Small intestine (tissue), 7 donors: ENCODE measurements at regions not wholly inside any gene's neighbourhood (a gene's known extent, or its start where the extent isn't known, plus 50 kb on each side); places are given as distances from the start of the nearest gene placed in this dataset.

Source experiments
- DNase-seq, 2 donors: peaks; one replicate each; pipeline versions ENCODE4 v3.0.0 to v3.0.0-alpha.2; 2013
- FAIRE-seq: peaks from 2 replicates; lab custom pipeline; 2012; peaks lifted over from hg19 to GRCh38; lab: Jason Lieb, UNC
- H3K27ac ChIP-seq, 3 donors: one replicate each; pipeline ENCODE4 v1.5.1; 2013; ENCODE audit warnings: low read length in 2 of 3, mild to moderate bottlenecking in 2 of 3, control low read depth in 1 of 3, inconsistent platforms in 1 of 3, low read depth in 1 of 3, moderate library complexity in 1 of 3
- H3K27me3 ChIP-seq, 3 donors: one replicate each; pipeline ENCODE4 v1.6.1; 2013; ENCODE audit warnings: low read length in 3 of 3, inconsistent platforms in 1 of 3; ENCODE audit not compliant: control insufficient read depth in 3 of 3, insufficient read depth in 3 of 3
- H3K36me3 ChIP-seq, 3 donors: one replicate each; pipeline ENCODE4 v1.6.1; 2013; ENCODE audit warnings: low read length in 3 of 3, inconsistent platforms in 1 of 3, low read depth in 1 of 3, mild to moderate bottlenecking in 1 of 3, moderate library complexity in 1 of 3; ENCODE audit not compliant: control insufficient read depth in 3 of 3, insufficient read depth in 2 of 3
- H3K4me1 ChIP-seq, 3 donors: one replicate each; pipeline ENCODE4 v1.6.1; 2013; ENCODE audit warnings: low read length in 2 of 3, inconsistent platforms in 1 of 3, low read depth in 1 of 3, mild to moderate bottlenecking in 1 of 3, moderate library complexity in 1 of 3; ENCODE audit not compliant: control insufficient read depth in 3 of 3, insufficient read depth in 2 of 3
- H3K4me3 ChIP-seq, 3 donors: one replicate each; pipeline ENCODE4 v1.5.1; 2013; ENCODE audit warnings: low read length in 3 of 3, control low read depth in 1 of 3, inconsistent platforms in 1 of 3, low read depth in 1 of 3, mild to moderate bottlenecking in 1 of 3, moderate library complexity in 1 of 3
- H3K9me3 ChIP-seq, 2 donors: one replicate each; pipeline ENCODE4 v1.6.1; 2013; ENCODE audit warnings: low read depth in 1 of 2, low read length in 1 of 2; ENCODE audit not compliant: control insufficient read depth in 2 of 2, insufficient read depth in 1 of 2
- WGBS, 3 donors: extraction: QIAGEN DNeasy Blood & Tissue Kit; methylation state at CpG; one replicate each; pipeline ENCODE4 v1.1.7; 2013; 5-methylcytosine and 5-hydroxymethylcytosine counted together
- donor health status: healthy with polysubstance abuse.
- donor health status: control.
- donor health status: control.
- donor health status: Bipolar disorder and iron deficiency.
- donor health status: healthy.

- no peak overlapping the region for H3K27ac ChIP-seq
- H3K9me3 ChIP-seq: no peaks in the 10 kb centered on the region
- DNase-seq: no peak
- H3K36me3 ChIP-seq: no peaks in the 10 kb centered on the region
- H3K27me3 ChIP-seq: no peaks in the 10 kb centered on the region
- no peak overlapping the region for H3K4me3 ChIP-seq
- FAIRE-seq: peak; percentile 41
- H3K4me1 ChIP-seq: no peaks in the 10 kb centered on the region
Measured at GRCh38 chrX:43087830-43088229, 309.9 kb upstream of the PPP1R2C start.

GRCh38 chrX:43096830-43097229, 318.9 kb upstream of the PPP1R2C start:
- H3K36me3 ChIP-seq: no peaks in the 10 kb centered on the region
- no peak overlapping the region for H3K4me3 ChIP-seq
- no peaks in the 10 kb centered on the region for H3K27me3 ChIP-seq
- H3K27ac ChIP-seq: no peak overlapping the region
- FAIRE-seq (no peak), DNase-seq (no peak)
- no peaks in the 10 kb centered on the region for H3K4me1 ChIP-seq
- no peaks in the 10 kb centered on the region for H3K9me3 ChIP-seq
- WGBS, 3 donors: 43 to 76% (median 45%) methylated on average over 2 of the region's 2 CpGs

- H3K27ac ChIP-seq: no peak overlapping the region
- H3K9me3 ChIP-seq: peaks cover 0 to 3% of the 10 kb centered on the region in 2 donors
- H3K27me3 ChIP-seq: no peaks in the 10 kb centered on the region
- H3K4me3 ChIP-seq: no peak overlapping the region
- no peak for FAIRE-seq
- no peaks in the 10 kb centered on the region for H3K36me3 ChIP-seq
- no peak for DNase-seq
- 76 to 81% (median 78%) methylated on average over 5 of the region's 5 CpGs for WGBS, 3 donors
- no peaks in the 10 kb centered on the region for H3K4me1 ChIP-seq
Measured at GRCh38 chrX:43106009-43106408, 328.0 kb upstream of the PPP1R2C start.

DNA sequence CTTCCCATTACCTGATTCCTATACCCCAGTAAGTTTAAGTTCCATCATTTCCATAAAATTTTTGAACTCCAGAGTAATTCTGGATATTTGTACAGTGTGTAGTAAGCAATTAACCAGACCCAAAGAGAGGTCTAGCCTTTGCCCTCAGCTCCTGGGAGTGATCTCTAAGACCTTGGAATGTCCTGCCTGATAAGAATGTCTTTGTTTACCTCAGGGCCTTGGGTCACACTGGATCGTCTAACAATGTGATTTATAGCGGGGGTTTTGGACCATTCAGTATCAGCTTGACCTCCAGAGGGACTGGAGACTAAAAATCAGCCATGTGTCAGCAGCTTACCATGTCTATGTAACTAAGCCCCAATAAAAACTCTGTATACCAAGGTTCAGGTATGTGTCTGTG, 330.9 kb upstream of the PPP1R2C start:
- 32 to 59% (median 35%) methylated on average over 2 of the region's 2 CpGs for WGBS, 3 donors
- no peak for FAIRE-seq
- DNase-seq: peak; percentile 2 to 18
- Histone ChIP-seq H3K4me1 (no peaks in the 10 kb centered on the region), H3K4me3 (no peak overlapping the region), H3K9me3 (peaks cover 0 to 3% of the 10 kb centered on the region in 2 donors), H3K27me3 (no peaks in the 10 kb centered on the region), H3K36me3 (no peaks in the 10 kb centered on the region), H3K27ac (no peak overlapping the region)

DNA sequence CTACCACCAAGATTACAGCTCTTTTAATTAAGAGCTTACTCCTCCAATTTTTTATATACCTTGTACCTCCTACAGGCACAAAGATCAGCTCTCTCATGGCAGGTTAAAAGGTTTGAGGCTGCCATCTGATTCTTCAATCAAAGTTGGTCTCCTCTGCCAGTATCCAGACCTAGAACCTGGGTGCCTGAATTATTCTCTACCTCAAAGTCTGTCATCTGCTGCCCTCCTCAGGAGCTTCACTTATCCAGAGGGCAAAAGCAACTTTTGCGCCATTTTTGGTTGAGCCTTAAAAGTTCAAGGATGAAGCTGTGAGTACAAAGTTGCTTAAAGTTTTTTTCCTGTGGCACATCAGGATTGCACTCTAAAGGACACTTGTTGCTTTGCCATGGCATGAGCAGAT, 343.7 kb upstream of the PPP1R2C start:
- Histone ChIP-seq H3K36me3 (no peaks in the 10 kb centered on the region), H3K27ac (no peak overlapping the region), H3K4me3 (no peak overlapping the region), H3K4me1 (no peaks in the 10 kb centered on the region), H3K9me3 (no peaks in the 10 kb centered on the region), H3K27me3 (no peaks in the 10 kb centered on the region)
- 88 to 100% (median 95%) methylated on average over 1 of the region's 1 CpG for WGBS, 3 donors
- DNase-seq: no peak
- no peak for FAIRE-seq

GRCh38 chrX:43139645-43140044, 361.7 kb upstream of the PPP1R2C start:
- no peak for FAIRE-seq
- 63 to 89% (median 79%) methylated on average over 1 of the region's 1 CpG for WGBS, 3 donors

DNA sequence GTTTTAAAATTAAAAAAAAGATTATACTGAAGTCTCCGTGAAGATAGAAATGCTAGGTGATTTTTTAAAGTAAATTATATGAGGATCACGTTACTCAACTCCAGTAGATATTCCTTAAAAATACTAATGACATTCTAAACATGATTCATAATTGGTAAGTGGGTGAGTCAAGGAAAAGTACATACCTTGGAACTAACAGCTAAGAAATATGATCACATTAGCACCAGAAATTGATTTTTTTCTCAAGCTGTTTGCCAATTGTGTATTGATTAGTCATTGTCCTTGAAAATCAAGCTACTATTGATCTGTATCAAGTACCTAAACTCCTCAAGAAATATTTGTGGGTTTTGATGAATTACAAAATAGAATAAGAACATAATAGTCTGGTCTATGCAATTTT, 362.6 kb upstream of the PPP1R2C start:
- peak; percentile 41 for FAIRE-seq
- Histone ChIP-seq H3K9me3 (no peaks in the 10 kb centered on the region), H3K4me3 (no peak overlapping the region), H3K4me1 (no peaks in the 10 kb centered on the region), H3K27ac (no peak overlapping the region), H3K27me3 (no peaks in the 10 kb centered on the region), H3K36me3 (no peaks in the 10 kb centered on the region)
- 60 to 84% (median 78%) methylated on average over 2 of the region's 2 CpGs for WGBS, 3 donors
- DNase-seq: no peak

More at GRCh38 chrX:43139645-43140044, 361.7 kb upstream of the PPP1R2C start:
- no peaks in the 10 kb centered on the region for H3K9me3 ChIP-seq
- H3K36me3 ChIP-seq: no peaks in the 10 kb centered on the region
- no peak overlapping the region for H3K27ac ChIP-seq
- H3K4me3 ChIP-seq: no peak overlapping the region
- H3K4me1 ChIP-seq: no peaks in the 10 kb centered on the region
- no peak for DNase-seq
- no peaks in the 10 kb centered on the region for H3K27me3 ChIP-seq

GRCh38 chrX:43141885-43142284, 363.9 kb upstream of the PPP1R2C start:
- Histone ChIP-seq H3K4me1 (no peaks in the 10 kb centered on the region), H3K27ac (no peak overlapping the region), H3K27me3 (no peaks in the 10 kb centered on the region), H3K36me3 (no peaks in the 10 kb centered on the region), H3K4me3 (no peak overlapping the region), H3K9me3 (no peaks in the 10 kb centered on the region)
- no peak for FAIRE-seq
- no peak for DNase-seq

- Histone ChIP-seq H3K4me3 (no peak overlapping the region), H3K9me3 (no peaks in the 10 kb centered on the region), H3K27me3 (peaks cover 0 to 3% (median 0%) of the 10 kb centered on the region in 3 donors), H3K4me1 (no peaks in the 10 kb centered on the region), H3K27ac (no peak overlapping the region), H3K36me3 (no peaks in the 10 kb centered on the region)
- WGBS, 3 donors: 66 to 88% (median 78%) methylated on average over 3 of the region's 3 CpGs
- FAIRE-seq (no peak), DNase-seq (no peak)
Measured at GRCh38 chrX:43148305-43148704, 370.3 kb upstream of the PPP1R2C start.
